AML-193 (cell line): ENCODE measurements at regions not wholly inside any gene's neighbourhood (a gene's known extent, or its start where the extent isn't known, plus 50 kb on each side); places are given as distances from the start of the nearest gene placed in this dataset.

Experiments used
- DNase-seq, 2 experiments: peaks; one replicate each; lab custom pipeline; 2025; lab: John Stamatoyannopoulos, UW

DNA sequence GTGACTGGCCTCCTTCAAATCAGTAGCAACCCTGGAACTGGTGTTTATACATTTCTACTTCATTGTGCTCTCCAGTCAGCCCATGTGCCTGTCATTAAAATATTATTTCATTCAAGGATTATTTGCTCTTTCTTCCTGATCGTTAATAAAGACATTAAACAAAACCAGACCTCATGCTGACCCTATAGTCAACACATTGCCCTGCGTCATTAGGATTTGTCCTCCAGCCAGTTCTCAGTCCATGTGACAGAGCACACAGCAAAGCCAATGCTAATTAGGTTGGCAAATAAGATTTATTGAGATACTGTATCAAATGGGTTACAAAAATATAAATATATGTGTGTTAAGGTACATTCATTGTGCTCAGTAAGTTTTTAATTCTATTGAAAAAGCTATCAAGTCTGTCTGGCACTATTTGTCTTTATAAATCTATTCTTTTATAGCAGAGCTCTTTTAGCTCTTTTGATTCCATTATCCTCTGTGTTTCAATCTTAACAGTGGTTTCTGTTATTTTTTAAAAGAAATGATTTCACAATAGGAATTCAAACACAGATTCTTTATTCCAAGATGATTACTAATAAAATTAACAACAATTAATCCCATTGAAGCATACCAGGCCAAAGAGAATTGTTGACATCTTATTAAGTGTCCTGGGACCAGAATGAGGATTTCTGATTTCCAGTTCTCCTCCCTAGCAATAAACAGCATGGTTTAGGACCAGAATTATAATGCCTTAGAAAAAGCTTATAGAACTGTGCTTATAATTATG, 209.4 kb upstream of the RGMB start:
- DNase-seq, result no peak

DNA sequence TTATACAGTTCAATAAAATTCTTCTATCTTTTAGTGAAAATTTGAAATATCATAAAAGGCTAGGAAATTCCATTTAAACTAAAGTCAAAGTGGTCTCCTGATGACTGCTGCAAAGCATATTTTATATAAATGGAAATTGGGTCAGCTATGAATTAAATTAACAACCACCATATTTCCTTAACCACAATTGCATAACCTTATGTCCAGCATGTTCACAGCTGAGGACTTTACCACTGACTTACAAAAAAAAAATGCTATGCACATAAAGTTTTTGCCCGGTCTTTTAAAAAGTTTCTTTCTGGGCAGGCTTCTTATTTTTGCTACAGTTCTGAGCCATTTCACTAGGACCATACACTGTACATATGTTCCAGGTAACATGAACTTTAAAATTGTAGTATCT, 208.6 kb upstream of the RGMB start:
- DNase-seq, result no peak

DNA sequence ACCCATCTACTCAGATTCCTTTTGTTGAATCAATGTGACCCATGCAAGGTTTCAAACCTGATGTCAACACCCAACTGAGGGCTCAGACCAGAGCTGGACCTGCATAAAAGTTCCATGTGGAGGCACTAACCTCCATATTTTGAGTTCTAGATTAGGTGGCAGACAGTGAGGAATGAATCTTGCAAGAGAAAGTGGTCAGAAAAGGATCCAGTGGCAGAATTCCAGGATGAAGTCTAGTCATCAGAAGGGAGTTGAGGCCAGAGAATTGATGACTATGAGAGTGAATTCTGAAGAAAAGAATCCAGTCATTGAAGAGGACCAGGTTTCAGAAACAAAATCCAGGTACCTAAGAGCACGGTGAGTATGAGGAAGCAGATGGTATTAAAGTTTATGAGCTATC, 205.1 kb upstream of the RGMB start:
- DNase-seq, result no peak

DNA sequence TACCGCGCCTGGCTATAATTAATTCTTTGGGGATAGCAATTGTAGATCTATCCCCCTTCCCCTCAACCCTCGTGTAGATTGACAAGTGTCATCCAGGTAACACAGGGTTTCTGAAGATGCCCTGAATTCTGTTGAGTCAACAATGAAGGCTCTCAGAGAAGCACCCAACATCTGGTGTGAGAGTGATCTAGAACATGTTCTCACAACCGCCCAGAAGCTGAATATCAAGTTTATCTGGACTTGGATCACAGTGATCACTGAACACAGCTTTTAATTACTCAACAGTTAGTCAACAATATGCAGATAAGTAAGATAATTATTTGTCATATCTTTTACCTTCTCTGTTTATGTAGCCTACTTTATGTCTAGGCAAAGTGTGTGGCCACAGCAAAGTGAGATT, 204.2 kb upstream of the RGMB start:
- no peak for DNase-seq

DNA sequence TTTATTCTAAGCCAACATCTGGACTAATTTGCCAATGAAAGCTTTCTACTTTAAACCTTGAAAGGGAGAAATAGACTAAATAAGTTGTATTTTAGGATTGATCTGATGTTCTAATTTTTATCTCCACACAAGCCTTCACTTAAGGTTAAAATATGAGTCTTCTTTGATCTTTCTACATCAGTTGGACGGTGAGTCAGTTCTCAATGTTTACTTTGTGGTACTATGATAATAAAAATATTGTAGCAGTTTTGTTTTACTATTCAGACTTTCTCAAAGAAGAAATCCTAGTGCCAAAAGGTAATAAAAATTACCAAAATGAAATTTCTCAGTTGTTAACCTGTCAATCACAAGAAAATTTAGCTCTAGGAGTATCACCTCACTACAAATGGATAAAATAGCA, 203.5 kb upstream of the RGMB start:
- no peak for DNase-seq

DNA sequence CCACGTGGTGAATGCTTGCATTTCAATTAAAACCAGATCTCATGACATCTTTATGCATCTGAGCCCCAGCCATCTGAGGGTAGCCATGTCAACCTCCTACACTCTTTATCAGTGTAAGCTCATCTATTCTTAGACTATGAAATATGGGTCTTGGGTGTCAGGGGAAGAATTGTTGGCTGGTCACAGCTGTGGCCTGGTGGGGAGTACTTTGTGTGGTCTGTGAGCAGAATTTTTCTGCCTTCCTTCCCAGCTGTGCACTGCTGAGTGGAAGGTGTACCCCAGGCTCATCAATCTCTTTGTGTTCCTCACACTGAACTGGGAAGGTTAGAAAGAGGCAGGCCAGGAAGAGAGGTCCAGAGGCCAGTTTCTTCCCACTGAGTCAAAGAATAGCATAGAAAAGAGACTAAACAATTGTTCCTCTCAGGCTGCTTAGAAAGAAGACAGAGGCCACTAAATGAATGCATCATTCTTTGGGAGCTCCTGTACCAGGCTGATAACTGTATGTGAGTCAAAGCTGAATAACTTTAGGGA, 202.7 kb upstream of the RGMB start:
- no peak for DNase-seq

DNA sequence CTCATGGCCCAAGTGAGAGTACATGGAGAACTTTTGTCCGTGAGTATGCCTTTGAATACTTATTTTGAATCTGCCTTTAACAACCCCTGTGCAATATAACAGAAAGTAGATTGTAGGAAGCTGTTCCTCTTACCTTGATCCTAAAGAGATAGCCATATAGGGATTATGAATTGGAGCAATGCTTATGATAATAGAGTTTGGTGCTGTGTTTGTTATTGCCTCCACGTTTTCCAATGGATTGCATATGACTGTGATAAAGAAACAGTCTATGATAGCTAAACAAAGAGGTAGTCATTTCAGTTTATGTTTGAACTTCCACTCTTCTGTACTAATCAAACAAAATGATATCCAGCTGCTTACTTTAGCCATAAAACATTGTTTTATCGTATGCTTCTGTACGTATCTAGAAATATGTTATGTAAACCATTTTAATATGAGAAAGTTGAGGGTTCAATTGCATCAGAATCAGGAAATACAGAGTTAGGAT, 199.6 kb upstream of the RGMB start:
- DNase-seq, result no peak

DNA sequence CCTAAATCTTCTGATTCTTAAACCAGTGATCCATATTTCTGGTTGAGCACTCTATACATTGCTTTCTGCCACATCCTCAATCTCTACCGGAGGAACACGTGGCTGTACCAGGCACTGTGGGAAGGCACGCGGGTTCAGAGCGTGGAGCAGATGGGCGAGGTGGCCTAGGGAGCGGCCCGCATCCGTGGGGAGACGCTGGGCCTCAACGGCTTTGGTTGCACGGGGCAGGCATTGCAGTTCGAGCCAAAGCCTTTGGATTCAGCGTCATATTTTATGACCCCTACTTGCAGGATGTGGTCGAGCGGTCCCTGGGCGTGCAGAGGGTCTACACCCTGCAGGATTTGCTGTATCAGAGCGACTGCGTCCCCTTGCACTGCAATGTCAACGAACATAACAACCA, 197.2 kb upstream of the RGMB start:
- no peak for DNase-seq

DNA sequence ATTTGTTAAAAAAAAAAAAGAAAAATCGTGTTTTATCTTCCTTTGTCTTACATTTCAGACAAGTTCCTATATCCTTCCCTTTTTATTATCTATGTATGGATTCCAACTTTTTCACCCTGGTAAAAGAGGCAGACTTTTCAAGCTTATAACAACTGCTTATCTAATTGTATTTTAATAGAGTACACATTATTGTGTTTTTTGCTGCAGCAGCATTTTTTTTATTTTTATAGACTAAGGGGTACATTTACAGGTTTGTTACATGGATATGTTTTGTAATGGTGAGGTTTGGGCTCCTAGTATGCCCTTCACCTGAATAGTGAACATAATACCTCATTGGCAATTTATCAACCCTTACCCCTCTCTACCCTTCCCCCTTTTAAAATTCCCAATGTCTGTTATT, 195.0 kb upstream of the RGMB start:
- no peak for DNase-seq

DNA sequence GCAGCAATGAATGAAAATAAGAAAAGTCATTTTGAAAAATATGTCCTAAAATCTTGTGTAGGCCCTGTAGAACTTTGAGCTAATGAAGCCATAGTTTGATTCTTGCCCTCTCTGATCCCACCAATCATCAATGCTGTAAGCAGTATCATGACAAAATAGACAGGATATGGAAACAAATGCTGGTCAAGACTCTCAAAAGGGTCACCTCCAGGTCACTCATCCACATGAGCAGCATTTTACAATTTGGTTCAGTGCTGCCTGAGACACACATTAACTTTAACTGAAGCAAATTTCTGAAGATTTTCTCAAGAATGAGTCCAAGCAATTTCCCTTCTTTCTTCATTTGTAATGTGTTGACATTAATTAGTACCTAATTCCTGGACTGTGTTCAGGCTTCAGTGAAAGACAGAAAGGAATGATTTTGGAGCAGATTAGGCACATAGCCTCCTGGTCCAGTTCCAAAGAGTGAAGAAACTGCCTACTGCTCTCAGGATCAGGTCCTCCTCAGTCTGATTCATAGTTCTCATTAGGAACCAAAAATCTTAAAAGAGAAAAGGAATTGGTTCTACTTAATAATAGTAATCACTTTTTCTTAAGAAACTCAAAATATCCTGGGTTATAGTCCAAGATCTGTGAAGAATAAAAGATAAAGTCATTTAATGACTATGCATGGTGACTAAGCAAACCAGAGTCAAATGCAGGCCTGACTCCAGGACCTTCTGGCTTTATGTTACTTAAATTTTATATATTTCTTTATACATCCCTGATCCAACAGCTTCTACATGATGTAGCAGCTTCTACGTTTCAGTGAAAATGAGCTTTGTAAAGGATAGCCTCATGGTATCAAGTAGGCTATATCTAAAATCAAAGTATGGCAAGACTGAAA, 192.1 kb upstream of the RGMB start:
- no peak for DNase-seq

DNA sequence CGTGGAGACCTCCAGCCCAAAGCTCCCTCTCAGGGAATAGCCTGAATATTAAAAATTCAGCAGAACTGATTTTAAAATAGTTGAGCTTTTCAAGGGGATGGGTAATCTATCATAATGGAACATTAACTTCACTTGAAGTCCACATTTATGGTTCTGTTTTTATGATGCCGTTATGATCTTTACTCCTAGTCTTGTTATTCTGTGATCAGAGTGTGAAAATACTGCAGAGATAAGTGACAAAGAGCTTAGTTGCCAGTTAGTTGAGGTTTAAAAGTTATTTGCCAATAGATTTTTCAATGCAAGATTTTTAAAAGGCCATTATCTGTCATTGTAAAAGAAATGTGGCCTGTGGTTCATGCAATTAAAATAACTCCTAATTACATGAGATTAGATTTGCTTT, 189.9 kb upstream of the RGMB start:
- no peak for DNase-seq

DNA sequence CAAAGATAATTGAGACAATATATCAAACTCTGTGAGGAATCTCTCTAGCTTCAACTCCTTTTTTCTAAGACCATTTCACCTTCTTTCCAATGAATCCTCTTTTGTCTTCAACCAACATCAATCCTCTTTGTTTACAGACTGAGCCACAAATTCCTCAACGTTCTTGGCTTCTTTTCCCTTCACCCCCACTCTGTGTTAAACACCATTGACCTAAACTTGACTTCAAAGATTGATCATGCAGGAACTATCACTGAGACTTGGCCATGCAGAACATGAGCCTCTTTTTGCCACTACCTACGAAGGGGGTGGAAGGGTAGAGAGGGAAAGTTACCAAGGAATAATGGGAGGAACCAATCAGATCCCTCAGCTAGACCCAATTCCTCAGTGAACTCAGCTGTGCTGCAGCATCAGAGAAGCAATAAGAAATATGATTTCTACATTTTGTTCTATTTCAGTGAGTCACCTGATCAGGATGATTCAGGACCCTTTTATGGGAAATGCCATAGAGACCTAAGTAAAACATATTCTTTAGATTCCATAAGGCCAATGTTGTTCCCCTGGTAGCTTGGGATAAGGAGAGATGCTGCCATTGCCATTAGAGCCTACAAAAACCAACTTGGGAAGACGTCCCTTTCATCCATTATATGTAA, 187.7 kb upstream of the RGMB start:
- no peak for DNase-seq

DNA sequence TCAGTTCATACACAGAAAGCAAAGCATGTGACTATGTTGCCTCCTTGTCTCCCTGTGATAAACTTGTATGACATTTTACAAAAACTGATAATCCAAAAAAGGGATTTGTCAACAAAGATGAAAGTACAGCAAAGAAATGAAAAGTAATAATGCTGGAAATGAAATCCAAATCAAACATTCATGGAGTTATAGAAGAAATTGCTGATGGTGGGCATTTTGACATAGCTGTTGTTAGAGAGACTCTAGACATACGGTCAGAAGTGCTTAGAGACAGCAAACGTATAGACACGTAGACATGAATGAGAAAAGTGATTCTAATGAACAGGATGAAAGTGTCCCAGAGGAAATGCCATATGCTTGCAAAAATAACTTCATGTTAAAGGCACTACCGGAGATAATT, 186.9 kb upstream of the RGMB start:
- DNase-seq, result no peak

DNA sequence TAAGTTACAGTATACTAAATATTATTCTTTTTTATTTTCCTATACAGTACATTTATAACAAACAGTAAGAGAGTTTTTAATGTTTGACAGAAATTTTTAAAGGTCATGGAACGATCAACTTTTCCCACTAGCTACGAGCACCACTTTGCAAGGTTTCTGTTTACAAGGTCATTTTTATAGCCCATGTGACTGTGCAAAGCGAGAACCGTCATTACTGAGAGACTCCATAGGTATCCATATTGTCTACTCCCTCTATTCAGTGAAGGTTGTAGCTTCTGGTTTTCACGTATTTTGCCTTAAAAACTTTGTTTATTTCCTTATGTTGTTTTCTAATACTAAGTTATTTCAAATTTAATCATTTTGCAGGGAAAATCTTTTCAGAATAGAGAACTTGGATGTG, 186.3 kb upstream of the RGMB start:
- DNase-seq, result no peak

DNA sequence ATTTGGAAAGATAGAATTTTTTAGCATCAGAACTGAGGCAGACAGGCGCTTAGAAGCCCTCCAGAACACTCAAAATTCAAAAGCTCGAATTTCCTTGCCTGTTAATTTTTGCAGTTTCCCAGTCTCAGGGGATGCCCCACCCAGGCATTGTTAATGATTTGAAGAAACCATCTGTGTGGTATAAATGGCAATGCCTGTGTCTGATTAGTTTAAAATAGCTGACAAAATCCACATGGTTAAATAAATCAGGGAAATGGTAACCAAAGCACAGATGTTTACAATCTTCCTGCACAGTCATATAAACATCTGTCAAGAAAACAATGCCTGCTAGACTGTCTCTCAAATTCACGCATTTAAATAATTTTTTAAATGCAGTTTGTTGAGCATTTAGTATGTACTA, 185.2 kb upstream of the RGMB start:
- DNase-seq, result no peak

DNA sequence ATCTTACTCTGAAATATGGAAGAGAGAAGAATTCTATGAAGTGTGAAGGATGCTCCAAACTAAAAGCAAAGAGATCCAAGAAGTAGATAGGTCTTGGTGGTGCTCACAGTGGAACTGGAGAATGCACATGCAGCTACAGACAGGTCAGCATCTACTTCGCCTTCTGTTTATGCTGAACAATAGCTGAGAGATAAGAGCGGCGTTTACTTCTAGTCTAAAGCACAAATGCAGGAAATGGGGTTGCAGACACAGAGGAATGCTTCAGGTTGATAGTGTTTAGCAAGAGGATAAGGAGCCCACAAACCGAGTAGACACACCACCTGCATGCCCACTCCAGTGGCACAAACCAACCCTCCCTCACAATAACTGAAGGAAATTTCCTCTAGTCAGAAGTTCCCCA, 180.0 kb upstream of the RGMB start:
- no peak for DNase-seq

DNA sequence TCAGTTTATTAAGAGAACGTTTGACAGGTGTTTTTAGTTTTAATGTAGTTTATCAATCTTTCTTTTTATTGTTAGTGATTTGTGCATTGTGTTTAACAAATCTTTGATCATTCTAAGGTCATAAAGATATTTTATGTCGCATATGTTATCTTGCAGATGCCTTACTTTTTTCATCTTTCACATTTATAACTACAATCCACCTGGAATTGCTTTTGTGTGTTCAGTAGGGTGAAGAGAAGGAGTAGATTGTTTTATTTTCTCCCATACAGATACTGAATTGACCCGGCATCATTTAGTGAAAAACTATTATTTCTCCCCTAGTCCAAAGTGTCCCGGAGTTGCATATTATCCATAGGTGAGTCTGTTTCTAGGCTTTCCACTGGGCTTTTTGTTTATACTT, 179.4 kb upstream of the RGMB start:
- no peak for DNase-seq

DNA sequence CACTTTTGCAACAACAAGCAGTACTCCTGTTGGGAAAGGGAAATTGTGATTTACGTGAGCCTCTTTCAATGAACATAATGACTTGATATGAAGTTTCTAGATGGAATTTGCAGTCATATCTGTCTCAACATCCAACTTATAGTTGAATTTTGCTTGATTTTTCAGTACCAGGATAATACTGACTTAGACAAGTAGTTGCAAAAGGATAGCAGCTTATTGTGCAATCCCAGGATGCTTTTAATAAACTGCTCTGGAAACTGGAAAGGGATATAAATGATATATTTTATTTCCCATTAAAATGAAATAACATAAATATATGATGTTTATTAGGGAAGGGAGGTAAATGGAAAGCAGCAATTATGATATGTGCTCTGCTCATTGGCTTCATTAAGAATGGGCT, 174.4 kb upstream of the RGMB start:
- no peak for DNase-seq

DNA sequence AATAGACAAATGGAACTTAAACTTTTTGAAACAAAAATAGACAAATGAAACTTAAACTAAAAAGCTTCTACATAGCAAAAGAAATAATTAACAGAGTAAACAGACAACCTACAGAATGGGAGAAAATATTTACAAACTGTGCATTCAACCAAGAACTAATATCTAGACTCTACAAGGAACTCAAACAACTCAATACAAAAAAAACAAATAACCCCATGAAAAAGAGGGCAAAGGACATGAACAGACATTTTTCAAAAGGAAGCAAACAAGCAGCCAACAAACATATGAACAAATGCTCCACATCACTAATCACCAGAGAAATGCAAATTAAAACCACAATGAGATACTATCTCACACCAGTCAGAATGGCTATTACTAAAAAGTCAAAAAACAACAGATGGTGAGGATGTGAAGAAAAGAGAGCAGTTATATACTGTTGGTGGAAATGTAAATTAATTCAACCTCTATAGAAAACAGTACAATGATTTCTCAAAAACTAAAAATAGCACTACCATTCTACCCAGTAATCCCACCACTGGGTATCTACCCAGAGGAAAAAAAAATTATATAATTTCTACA, 170.8 kb upstream of the RGMB start:
- no peak for DNase-seq

DNA sequence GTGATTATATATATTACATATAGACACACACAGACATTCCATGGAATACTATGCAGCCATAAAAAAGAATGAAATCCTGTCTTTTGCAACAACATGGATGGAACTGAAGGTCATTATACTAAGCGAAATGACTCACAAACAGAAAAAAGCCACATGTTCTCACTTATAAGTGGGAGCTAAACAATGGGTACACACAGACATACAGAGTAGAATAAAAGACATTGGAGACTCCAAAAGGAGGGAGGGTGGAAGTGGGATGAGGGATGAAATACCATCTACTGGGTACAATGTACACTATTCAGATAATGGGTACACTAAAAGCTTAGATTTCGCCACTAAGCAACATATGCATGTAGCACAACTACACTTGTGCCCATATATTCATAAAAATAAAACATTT, 170.0 kb upstream of the RGMB start:
- no peak for DNase-seq

DNA sequence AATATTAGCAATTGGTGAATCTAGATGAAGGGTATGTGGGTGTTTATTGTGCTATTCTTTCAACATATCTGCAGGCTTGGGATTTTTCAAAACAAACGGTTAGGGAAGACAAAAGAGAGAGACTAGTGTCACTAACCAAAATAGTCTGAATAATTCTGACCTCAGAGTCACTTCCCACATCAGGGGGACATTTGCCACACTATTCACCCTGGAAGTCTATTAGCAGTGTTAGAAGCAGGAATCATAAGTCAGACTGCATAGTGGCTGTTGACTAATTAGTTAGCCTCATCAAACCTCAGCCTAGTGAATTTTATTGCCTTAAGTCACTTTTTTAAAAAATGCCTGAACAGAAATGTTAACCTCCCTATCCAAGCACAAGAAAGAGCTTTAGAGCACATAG, 169.2 kb upstream of the RGMB start:
- DNase-seq, result no peak

DNA sequence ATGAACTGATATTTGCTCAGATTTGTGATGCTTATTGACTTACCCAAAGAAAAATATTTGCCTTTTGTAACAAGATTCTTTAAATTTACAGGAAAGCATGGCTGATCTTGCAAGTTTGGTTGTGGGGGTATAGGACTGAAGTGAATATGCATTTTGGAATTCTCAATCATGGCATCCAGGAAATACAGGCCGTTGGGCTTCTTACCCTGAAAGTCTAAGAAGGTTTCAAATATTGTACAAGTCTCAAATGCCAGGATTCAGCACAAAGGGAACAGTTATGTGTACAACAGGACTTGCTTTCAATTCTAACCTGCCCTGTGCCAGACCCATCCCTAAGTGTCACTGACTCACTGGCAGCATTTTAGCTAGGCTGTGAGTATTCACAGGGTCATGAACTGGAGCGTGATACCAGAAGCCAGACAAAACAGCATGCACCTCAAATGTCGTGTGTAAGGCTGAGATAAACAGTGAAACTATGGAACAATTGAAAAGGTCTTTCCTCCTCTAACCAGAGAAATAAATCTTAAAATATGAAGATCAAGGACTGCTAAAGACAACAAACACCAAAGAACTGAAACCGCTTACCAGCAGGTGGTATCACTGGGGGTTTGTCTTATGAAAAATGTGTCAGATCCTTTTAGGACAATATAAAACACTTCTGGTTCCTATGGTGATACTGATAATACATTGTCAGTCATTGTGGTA, 168.6 kb upstream of the RGMB start:
- no peak for DNase-seq
